Left ventricle myocardium superior (tissue), 1 donor: ENCODE measurements at regions not wholly inside any gene's neighbourhood (a gene's known extent, or its start where the extent isn't known, plus 50 kb on each side); places are given as distances from the start of the nearest gene placed in this dataset.

Experiments used
- ATAC-seq: fragments of 200-7000 bp; cut with Tn5 transposase; one replicate; pipeline ENCODE4 v1.9.1; 2020; ENCODE audit warnings: mild to moderate bottlenecking, moderate library complexity
- DNase-seq: peaks from one replicate; pipeline ENCODE4 v3.0.0-alpha.2; 2020
- intact Hi-C: fragments of 100-400 bp; cut with micrococcal nuclease; formaldehyde crosslinking; loops from one replicate; pipeline ENCODE4 v1.11.0; 2022
- donor health status: DM: no; HTN: yes; CAD: no; lungs with severe emphysema.

DNA sequence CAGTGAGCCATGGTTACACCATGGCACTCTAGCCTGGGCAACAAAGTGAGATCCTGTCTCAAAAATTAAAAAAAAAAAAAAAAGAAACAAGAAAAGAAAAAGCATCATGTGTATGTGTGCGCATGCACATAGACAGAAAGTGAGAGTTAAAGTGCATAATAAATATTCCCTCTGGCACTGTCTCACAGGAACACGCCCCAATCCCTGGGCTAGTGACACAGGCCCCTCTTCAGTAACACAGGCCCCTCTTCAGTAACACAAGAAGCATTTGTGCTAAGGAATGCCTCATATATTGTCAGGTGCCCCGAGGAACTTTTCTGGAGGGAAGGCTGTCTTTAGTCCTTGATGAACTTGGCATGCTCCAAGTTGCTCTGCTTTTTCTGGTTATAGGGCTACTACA is 57.5 kb downstream of the RPL27A start:
- intact Hi-C loops = no loop called here
- DNase-seq (no peak), ATAC-seq (no peak)

DNA sequence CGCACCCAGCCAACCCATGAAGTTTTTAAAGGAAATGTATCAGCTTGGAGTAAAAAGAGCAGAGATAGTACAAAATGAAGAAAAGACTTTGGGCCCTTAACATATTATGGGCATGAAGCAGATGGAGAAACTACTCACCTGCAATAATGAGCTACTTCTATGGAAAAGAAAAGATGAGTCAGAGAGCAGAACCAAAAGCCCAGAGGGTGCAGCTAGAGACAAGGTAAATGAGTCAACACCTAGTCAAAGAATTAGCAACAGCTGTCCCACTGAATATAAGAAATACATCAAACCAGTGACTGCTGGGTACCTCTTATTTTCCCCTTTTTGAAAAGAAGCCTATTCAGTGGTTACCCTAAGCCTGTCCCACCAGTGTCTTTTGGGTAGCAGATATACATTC is 61.8 kb downstream of the RPL27A start:
- no peak for ATAC-seq
- no peak for DNase-seq
- intact Hi-C loops = no loop called here

DNA sequence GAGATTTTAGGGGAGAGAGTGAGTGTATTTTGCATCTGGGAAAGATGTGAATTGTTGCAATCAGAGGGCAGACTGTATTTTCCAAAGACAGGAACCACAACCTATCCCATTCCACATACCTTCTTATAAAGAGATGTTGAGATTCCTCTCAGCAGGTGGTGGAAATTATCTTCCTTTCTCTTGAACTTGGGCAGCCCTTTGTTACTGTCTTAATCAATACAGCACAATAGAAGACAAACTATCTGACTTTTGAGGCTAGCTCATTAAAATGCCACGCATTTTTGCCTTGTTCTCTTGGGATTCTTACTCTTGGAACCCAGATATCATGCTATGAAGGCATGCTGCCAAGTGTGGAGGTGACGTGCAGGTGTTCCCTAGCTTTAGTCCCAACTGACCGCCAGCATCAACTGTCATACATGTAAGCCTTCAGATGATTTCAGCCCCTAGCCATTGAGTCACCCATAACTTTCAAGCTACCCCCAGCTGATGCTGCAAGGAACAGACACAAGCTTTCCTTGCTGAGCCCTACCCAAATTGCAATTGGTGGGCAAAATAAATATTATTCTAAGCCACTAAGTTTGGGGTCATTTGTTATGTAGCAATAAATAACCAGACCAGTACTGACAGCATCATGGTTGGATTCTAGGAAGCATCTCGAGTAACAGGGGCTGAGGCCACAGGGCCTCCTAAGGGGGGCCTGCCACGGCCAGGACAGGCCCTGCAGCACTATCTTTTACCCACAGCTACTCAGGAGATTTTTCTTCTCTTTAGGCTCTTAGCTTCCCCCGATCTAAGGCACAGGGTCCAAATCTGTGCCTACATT is 63.0 kb downstream of the RPL27A start:
- ATAC-seq = no peak
- DNase-seq = no peak
- intact Hi-C loops = no loop called here

DNA sequence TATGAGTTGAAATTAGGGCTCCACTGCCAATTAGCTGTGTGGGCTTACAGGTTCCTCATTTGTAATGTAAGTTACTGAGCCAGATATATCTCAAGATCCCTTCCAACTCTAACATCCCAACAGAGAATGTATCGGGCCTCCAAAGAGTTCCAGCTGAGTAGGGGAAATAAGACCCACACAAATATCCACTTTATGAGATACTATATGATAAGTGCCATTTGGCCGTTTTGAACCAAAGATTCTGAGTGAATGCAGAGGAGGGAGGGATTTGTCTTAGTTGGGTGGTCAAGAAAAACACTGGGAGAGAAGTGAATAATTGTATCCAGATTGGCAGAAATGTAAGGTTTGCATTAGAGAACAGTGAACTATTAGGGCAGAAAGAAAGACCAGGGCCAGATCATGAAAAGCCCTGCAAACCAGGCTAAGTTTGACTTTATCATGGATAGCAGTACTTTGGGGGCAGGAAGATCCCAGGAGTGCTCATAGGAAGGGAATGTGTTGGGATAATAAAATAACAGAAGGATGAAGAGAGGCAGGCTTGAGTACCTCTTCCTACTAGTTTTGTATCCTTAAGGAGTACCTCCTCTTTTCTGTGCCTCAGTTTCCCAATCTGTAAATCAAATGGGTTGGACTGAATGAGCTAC is 63.9 kb downstream of the RPL27A start:
- ATAC-seq (no peak), DNase-seq (no peak)
- intact Hi-C loops = no loop called here

DNA sequence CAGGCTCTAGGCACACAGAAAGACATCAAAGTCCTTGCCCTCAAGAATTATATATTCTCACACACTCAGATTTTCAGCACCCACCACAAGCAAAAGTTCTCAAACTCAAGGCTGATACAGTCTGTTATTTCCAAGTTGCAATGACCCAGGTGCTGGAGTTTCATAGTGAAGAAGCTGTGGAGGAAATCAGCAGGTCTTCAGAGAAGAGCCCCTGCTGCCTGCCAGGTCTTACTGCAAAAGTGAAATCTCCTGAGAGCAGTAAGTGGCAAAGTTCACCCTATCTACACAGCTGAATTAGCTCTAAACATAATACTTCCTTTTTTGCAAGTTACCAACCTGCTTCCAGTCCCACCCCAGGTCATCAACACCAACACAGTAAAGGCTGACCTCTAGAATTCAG is 64.6 kb downstream of the RPL27A start:
- DNase-seq (no peak), ATAC-seq (no peak)
- intact Hi-C loops = no loop called here

DNA sequence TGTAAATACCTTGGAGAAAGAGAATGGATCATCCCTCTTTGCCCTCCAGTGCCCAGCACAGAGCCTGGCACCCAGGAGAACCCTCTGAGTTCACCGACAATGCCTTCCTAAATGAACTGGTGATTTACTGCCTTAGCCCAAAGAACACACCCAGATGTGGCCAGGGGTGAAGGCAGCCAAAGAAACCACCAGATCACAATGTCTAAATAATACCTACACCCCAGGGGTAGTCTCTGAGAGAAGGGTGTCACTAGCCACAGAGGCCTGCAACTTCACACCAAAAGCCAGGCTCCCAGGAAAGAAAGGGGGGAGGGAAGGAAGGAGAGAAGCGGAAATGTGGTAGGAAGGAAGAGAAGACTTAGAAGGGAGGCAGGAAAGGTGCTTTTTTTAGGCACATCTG is 65.7 kb downstream of the RPL27A start:
- no peak for ATAC-seq
- intact Hi-C loops = no loop called here

DNA sequence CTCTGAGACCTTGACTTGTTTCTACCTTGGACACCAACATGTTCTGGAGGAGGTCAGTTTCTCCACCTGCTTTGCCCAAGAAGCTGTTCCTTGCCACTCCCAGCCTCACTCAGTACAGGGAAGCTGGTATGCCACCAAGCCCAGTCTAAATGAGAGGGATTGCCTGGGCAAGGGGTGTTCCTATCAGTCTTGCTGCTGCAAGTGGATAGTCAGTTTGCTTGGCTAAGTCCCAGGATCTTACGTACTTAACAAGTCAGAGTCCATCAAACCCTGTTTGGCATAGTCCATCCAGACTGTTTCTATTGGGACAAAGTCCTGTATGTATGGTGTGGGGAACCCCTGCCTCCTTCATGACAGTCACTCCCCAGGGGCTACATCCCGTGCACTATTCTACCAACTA is 66.6 kb downstream of the RPL27A start:
- intact Hi-C loops = no loop called here
- DNase-seq (no peak), ATAC-seq (peak; percentile 73)

More for the DNA sequence above, 65.7 kb downstream of the RPL27A start:
- no peak for DNase-seq

DNA sequence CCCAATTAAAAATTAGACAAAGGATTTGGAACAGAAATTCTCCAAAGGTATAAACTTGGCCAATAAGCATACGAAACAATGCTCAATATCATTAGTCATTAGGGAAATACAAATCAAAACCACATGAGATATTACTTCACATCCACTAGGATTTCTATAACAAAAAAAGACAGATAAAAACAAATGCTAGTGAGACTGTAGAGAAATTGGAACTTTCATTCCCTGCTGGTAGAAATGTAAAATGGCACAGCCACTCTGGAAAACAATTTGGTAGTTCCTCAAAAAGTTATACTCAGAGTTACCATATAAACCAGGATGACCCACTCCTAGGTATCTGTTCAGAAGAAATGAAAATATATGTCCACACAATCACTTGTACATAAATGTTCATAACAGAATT is 71.6 kb downstream of the RPL27A start:
- DNase-seq (no peak), ATAC-seq (no peak)
- intact Hi-C loops = no loop called here

DNA sequence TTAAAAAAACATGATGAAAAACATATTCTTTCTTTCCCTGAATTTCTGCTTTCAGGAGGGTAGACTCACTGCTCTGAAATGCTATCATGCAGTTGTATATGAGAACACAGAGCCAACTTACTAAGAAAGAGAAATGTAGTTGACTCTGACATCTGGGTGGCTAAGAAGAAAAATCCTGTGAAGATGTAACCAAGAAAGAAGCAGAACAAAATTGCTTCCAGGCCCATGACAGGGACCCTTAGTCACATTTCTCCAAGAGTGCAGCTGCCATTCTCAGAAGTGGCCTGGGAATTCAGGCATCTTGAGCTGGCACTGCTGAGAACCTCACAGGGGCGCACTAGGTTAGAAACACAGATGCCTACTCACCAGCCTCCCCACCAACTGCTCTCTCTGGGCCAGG is 73.6 kb downstream of the RPL27A start:
- DNase-seq (no peak), ATAC-seq (peak; percentile 13)
- intact Hi-C loops = no loop called here

DNA sequence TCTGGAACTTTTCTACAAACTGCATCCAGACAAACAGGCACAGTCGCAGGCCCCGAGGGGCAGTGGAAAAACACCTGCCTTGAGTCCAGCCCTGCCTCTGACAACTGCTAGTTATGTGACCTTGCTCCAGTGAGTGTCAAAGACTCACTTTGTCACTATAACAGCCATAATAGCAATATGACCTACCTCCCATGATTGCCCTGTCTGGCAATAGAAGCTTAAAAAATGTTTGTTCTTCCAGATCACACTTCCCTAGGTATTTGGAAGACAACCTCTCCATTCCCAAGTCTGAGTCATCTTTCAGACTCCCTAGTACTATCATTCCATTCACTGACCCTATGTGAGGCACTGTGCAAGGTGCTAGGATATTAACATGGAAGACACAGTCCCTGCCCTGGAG is 74.5 kb downstream of the RPL27A start:
- peak; percentile 52 for ATAC-seq
- intact Hi-C loops = no loop called here
- no peak for DNase-seq

DNA sequence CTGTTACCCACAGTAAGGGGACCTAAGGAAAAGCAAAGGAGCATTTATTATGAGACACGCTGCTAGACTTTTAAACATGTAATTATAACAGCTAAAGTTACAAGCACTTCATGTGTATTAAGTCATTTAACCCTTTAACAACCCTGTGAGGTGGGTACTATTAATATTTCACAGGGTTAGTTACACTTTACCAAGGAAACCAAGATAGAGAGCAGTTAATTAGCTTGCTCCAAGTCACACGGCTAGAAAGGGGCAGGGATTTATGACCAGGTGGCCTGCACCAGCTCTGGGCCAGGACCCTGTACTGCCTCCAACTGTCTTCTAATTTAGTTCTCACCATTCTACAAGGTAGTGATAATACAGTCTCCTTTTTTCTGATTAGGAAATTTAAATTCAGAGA is 74.9 kb downstream of the RPL27A start:
- ATAC-seq (peak; percentile 14), DNase-seq (no peak)
- intact Hi-C loops = no loop called here

DNA sequence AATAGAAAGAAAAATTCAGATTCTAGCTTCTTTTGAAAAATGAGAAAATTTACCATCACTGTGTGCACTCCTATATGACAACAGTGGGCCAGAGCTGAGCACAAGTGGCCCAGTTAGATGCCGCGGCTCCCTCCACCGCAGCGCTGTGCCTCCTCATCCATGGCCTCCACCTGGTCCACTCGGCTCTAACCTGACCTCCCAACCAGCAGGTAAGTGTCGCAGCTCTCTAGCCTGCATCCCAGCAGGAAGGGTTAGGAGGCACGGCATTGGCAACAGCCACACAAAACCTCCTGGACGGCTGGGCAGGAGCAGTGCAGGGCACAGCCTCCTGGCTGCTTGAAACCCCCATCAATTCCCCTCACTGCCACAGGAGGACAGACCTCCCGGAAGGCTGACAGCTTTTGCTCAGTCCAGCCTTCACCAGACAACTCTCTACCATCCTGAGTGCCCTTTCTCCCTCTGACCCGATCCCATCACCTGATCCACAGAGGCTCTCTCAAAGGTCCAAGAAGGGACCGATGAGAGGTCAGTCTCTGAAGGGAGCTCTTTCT is 76.1 kb downstream of the RPL27A start:
- intact Hi-C loops = no loop called here
- ATAC-seq = no peak
- no peak for DNase-seq

DNA sequence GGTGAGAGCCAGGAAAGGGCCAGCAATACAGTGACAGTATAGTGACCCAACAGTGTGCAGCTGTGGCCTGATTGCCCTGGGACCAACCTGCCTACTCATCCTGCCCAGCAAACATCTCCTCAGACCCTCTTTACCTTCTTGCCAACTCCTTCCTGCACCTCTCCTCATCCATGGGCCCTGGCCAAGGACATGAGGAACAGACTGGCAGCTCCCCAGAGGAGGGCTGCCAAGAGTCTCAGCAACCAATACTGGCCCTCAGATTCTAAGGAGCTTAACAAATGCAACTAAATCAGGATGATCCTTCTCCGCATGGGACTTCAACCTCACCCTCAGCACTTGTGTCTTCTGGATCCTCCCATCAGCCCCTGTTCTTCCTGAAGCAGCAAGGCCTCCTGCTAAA is 77.0 kb downstream of the RPL27A start:
- peak; percentile 58 for DNase-seq
- ATAC-seq = peak; percentile 61
- intact Hi-C loops = no loop called here

DNA sequence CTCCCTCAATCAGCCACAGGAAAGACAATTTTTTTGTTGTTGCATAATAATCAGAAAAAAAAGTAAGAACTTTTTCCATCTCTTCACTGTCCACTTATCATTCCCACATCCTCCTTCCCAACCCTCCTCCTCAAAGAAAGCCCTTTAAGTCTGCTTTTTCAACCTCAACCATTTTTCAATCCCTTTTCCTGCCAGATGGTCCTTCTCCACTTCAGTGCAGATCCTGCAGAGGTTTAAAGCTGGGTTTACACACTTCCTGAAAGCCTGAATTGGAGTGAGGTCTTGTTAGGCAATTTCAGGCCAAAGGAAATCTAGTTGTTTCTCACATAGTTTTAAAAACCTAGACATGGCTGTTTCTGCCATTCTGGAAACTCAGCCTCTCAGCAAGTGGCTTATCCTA is 78.3 kb downstream of the RPL27A start:
- DNase-seq (no peak), ATAC-seq (no peak)
- intact Hi-C loops = no loop called here

DNA sequence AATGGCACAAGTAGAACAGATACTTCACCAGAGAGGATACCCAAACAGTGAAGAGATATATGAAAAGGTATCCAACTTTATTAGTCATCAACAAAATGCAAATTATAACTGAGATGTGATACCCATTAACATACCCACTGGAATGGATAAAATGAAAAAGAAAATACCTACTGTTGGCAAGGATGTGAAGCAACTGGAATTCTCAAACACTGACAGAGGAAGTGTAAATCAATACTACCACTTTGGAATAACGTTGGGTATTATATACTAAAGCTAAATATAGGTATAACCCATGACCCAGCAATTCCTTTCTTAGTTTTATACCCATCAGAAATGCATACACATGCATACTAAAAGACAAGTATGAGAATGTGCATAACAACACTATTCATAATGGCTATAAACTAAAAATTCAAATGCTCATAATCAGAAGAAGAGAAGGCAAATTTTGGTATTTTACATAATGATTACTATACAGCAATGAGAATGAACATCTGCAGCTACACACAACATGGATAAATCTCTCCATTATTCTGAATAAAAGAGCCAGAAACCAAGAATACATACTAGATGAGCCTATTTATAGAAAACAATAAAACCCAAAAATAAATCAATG is 80.6 kb downstream of the RPL27A start:
- ATAC-seq = no peak
- no peak for DNase-seq
- intact Hi-C loops = no loop called here

DNA sequence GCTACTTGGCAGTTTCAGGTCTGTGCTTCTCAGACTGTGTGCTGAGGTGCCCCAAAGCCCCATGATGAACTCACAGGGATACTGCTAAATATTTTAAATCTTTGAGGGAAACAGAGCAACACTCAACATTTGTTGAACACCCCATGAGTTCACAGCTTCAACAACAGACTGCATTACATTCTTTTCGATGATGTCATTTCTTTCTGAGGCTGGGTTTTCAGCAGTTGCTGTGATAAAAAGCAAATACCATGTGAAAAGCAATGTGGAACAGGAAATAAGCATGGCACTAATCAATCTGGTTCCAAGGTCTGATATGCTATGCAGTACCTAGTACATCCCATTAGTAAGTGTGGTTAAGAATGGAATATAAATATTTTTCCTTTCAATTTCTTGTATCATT is 82.7 kb downstream of the RPL27A start:
- no peak for ATAC-seq
- no peak for DNase-seq
- intact Hi-C loops = no loop called here

DNA sequence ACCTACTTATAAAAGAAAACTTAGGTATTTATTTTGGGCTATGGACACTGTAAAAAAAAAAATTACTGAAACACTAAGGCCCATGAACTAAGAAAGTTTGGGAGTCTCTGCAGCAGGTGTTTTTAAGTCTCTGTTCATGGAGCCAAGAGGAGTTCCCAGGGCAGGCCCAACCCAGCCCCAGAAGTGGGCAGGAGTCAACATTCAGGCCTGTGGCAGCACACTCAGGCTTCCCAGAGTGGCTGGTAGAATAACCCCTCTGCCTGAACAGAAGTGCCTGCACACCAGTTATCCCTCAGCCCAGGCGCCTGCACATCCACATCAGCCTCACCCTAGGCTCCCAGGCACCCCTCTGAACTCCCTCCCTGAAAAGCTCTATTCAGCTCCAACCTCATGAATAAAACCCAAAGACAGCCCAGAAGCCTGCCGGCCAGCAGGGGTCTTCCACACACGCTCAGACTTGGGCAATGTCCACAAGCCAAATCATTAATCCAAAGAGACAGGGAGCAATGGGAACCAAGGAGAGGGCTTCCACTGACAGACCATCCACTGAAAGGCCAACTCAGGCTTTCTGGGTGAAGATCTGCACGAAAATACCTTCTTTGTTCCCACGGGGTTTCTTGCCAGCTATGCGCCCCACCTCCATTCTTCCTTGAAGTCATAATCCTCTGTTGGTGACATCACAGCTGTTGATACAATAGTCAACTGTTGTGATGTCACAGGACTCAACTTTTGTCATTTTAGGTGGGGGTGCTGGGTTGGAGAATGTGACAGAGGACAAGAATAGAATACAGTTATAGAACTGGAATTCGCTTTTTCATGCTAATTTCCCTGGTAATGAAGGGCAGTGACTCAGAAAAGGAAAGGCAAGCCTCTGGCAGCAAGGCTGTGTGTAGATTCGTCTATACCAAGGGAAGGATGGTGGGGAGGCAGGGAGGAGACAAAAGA is 83.7 kb downstream of the RPL27A start:
- no peak for ATAC-seq
- DNase-seq = no peak
- intact Hi-C loops = no loop called here

DNA sequence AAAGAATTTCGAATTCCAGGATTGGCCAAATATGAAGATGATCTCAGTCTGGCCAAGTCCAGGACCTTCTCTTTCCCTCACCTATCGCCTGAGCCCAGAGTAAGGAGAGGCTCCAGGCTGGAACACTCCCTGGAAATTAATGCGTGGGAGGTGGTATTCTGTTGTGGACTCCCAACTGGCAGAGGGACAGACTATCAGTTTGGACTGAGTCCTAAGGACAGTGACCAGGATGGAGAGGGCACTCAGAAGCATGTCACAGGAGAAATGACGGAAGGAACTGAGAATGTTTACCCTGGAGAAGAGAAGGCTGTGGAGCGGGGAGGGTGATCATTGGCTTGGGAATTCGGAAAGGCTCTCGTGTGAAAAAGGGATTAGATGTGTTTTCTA is 84.4 kb downstream of the RPL27A start:
- intact Hi-C loops = no loop called here
- DNase-seq (no peak), ATAC-seq (no peak)

DNA sequence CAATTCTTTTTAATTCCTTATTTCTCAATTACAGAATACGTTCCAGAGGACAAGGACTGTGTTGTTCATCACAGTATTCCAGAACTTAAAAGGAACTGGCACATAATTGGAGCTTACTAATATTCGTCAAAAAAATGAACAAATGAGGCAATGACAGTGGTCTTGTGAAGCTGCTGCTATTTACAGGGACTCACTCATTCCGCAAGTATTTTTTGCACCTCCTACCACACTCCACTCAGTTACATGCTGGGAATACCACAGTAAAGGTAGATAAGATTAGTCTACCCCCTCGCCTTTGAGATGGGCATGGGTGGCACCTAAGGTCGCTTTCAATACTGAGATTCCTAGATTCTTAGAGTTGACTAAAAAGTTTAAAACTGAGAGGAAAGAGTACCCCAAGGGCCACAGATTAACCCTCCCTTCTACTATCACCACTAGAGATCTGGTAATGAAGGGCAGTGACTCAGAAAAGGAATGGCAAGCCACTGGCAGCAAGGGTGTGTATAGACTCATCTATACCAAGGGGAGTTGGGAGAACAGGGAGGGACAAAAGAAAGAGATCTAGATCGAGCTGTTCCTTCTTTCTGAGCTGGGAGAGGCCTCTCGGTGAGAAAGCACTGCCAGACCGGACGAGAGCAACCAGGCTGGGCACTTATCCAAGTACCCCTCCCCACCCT is 85.0 kb downstream of the RPL27A start:
- ATAC-seq = no peak
- intact Hi-C loops = no loop called here
- no peak for DNase-seq
